ENCODE measurements at regions not wholly inside any gene's neighbourhood (a gene's known extent, or its start where the extent isn't known, plus 50 kb on each side); places are given as distances from the start of the nearest gene placed in this dataset.

DNA sequence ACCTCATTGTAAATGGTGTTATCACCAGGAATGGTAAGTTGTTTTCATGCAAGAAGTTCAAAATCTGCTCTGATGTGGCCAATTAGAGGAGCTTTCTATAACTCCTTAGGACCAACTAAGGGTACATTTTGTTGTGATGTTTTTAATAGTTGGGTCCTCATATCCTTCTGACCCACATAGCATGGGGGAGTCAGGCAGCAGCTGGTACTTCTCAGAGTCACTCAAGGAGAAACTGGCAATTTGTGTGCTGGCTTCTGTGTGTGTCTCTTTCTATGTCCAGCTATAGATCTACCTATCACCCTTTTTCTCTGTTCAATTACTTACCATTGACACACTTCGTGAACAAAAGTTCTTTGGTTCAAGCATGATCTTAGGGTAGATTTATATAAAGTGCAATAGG is 194.3 kb upstream of the TENM3 start:
- H3K4me2 ChIP-seq (replicated peaks; ENCODE audit: extremely low read depth, low read length, poor library complexity, severe bottlenecking) = no peak overlapping the region
- Mint-ChIP-seq H3K36me3 (no peaks in the 10 kb centered on the region), H3K9me3 (peaks cover 0 to 14% (median 9%) of the 10 kb centered on the region in 7 donors), H3K27ac (no peak overlapping the region), H3K27me3 (ENCODE audit: low read depth in 3 of 3) (peaks cover 0 to 2% (median 0%) of the 10 kb centered on the region in 3 donors), H3K4me1 (no peaks in the 10 kb centered on the region), H3K4me3 (no peak overlapping the region)
- H3K4me3 ChIP-seq (replicated peaks in 1 of 3; ENCODE audit: low read depth in 2 of 3, low read length in 3 of 3) = no peak overlapping the region
- no peak overlapping the region for H3K9ac ChIP-seq (ENCODE audit: insufficient read depth, low read length, poor library complexity, severe bottlenecking)
- peaks cover 0 to 12% of the 10 kb centered on the region in 2 donors for H3K9me3 ChIP-seq (replicated peaks in 1 of 2; ENCODE audit: control insufficient read depth in 1 of 2, insufficient read depth in 1 of 2, low read length in 2 of 2)
- no peaks in the 10 kb centered on the region for H3K36me3 ChIP-seq (replicated peaks in 1 of 2; ENCODE audit: control insufficient read depth in 1 of 2, insufficient read depth in 2 of 2, low read length in 2 of 2)
- H3K79me2 ChIP-seq (ENCODE audit: insufficient read depth, low read length) = no peaks in the 10 kb centered on the region
- no CpG with 5 or more reads among the region's 1 CpG for WGBS (ENCODE audit: insufficient coverage)
- intact Hi-C loops (cut with micrococcal nuclease) = no loop called here
- H2AFZ ChIP-seq (ENCODE audit: insufficient read depth, low read depth, low read length, poor library complexity, severe bottlenecking) = no peak overlapping the region
- H3K27me3 ChIP-seq (ENCODE audit: control insufficient read depth in 2 of 2, insufficient read depth in 2 of 2, low read length in 2 of 2) = no peaks in the 10 kb centered on the region
- TF ChIP-seq, protein P1, sequence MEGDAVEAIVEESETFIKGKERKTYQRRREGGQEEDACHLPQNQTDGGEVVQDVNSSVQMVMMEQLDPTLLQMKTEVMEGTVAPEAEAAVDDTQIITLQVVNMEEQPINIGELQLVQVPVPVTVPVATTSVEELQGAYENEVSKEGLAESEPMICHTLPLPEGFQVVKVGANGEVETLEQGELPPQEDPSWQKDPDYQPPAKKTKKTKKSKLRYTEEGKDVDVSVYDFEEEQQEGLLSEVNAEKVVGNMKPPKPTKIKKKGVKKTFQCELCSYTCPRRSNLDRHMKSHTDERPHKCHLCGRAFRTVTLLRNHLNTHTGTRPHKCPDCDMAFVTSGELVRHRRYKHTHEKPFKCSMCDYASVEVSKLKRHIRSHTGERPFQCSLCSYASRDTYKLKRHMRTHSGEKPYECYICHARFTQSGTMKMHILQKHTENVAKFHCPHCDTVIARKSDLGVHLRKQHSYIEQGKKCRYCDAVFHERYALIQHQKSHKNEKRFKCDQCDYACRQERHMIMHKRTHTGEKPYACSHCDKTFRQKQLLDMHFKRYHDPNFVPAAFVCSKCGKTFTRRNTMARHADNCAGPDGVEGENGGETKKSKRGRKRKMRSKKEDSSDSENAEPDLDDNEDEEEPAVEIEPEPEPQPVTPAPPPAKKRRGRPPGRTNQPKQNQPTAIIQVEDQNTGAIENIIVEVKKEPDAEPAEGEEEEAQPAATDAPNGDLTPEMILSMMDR (IDR thresholded peaks at IDR 0.05) = no peak
- no peaks in the 10 kb centered on the region for H4K20me1 ChIP-seq (ENCODE audit: insufficient read depth, low read length)
- no peak for DNase-seq
- no peak overlapping the region for H3K27ac ChIP-seq (ENCODE audit: low read depth in 1 of 2, low read length in 2 of 2)
- H3K4me1 ChIP-seq (ENCODE audit: control insufficient read depth in 1 of 2, insufficient read depth in 2 of 2, low read length in 2 of 2) = no peaks in the 10 kb centered on the region

DNA sequence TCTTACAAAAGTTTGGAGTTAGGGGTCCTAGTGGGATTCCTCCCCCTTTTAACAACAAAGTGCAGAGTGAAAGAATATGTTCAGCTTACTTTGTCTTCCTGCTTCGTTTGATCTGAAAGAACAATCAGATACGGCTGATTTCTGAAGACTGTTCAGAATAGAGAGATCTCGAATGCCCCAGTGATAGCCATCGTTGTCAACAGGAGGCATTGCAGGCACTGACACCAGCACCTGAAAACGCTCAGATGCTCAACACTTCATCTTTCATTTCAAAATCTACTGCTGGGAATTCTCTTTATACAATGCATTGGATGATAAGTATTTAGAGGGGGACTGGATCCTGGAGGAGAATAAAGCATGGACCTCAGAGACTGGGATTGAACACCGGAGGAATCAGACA is 186.3 kb upstream of the TENM3 start:
- TF ChIP-seq, protein P1 (IDR thresholded peaks at IDR 0.05) = no peak
- H3K79me2 ChIP-seq (ENCODE audit: insufficient read depth, low read length) = no peaks in the 10 kb centered on the region
- H3K4me2 ChIP-seq (replicated peaks; ENCODE audit: extremely low read depth, low read length, poor library complexity, severe bottlenecking) = no peak overlapping the region
- H3K27ac Mint-ChIP-seq = no peak overlapping the region
- H3K4me3 ChIP-seq (replicated peaks in 1 of 3; ENCODE audit: low read depth in 2 of 3, low read length in 3 of 3) = no peak overlapping the region
- 80% methylated on average over 2 of the region's 6 CpGs for WGBS (ENCODE audit: insufficient coverage)
- no peak overlapping the region for H2AFZ ChIP-seq (ENCODE audit: insufficient read depth, low read depth, low read length, poor library complexity, severe bottlenecking)
- no peaks in the 10 kb centered on the region for H3K36me3 ChIP-seq (replicated peaks in 1 of 2; ENCODE audit: control insufficient read depth in 1 of 2, insufficient read depth in 2 of 2, low read length in 2 of 2)
- H3K4me1 Mint-ChIP-seq = no peaks in the 10 kb centered on the region
- H3K9me3 Mint-ChIP-seq = peaks cover 0 to 7% (median 2%) of the 10 kb centered on the region in 7 donors
- peaks cover 0 to 2% (median 0%) of the 10 kb centered on the region in 3 donors for H3K27me3 Mint-ChIP-seq (ENCODE audit: low read depth in 3 of 3)
- no peak overlapping the region for H3K4me3 Mint-ChIP-seq
- no peaks in the 10 kb centered on the region for H3K36me3 Mint-ChIP-seq
- no peaks in the 10 kb centered on the region for H4K20me1 ChIP-seq (ENCODE audit: insufficient read depth, low read length)
- H3K9ac ChIP-seq (ENCODE audit: insufficient read depth, low read length, poor library complexity, severe bottlenecking) = no peak overlapping the region
- H3K4me1 ChIP-seq (ENCODE audit: control insufficient read depth in 1 of 2, insufficient read depth in 2 of 2, low read length in 2 of 2) = no peaks in the 10 kb centered on the region
- H3K27me3 ChIP-seq (ENCODE audit: control insufficient read depth in 2 of 2, insufficient read depth in 2 of 2, low read length in 2 of 2) = no peaks in the 10 kb centered on the region
- no peak overlapping the region for H3K27ac ChIP-seq (ENCODE audit: low read depth in 1 of 2, low read length in 2 of 2)
- DNase-seq = no peak
- intact Hi-C loops (cut with micrococcal nuclease) = no loop called here
- peaks cover 0 to 4% of the 10 kb centered on the region in 2 donors for H3K9me3 ChIP-seq (replicated peaks in 1 of 2; ENCODE audit: control insufficient read depth in 1 of 2, insufficient read depth in 1 of 2, low read length in 2 of 2)

Measured in CD14-positive monocyte (primary cell).